SK-N-SH (cell line): ENCODE measurements at regions not wholly inside any gene's neighbourhood (a gene's known extent, or its start where the extent isn't known, plus 50 kb on each side); places are given as distances from the start of the nearest gene placed in this dataset.

Experiments
- RAD21 ChIP-seq: IDR thresholded peaks from 2 replicates; pipeline ENCODE4 v1.6.1; 2012; ENCODE audit warnings: mild to moderate bottlenecking, low read length
- RCOR1 ChIP-seq: fragments of 150-350 bp; IDR thresholded peaks from 2 replicates; pipeline ENCODE4 v1.6.1; 2017; ENCODE audit warnings: antibody characterized with exemption, low read length
- YY1 ChIP-seq: IDR thresholded peaks from 2 replicates; pipeline ENCODE4 v1.4.0; 2012; ENCODE audit warnings: low read depth, mild to moderate bottlenecking

- no peak for TF ChIP-seq RAD21
- no peak for TF ChIP-seq YY1
- no peak for TF ChIP-seq RCOR1
Observed at GRCh38 chr13:44015118-44015517, 135.4 kb downstream of the LACC1 start.
